ENCODE measurements at regions not wholly inside any gene's neighbourhood (a gene's known extent, or its start where the extent isn't known, plus 50 kb on each side); places are given as distances from the start of the nearest gene placed in this dataset.
"Not testable (repeated sequence)": the region's sequence is repeated elsewhere in the genome, so short reads cannot be mapped to it uniquely, and the experiment has no call there.

GRCh38 chr1:29756901-29757725 lies 520.8 kb downstream of the PTPRU start:
- no peaks in the 10 kb centered on the region for H3K4me1 Mint-ChIP-seq (ENCODE audit: low read depth, unreplicated experiment)
- peaks cover 5% of the 10 kb centered on the region for H3K27me3 Mint-ChIP-seq (ENCODE audit: insufficient read depth, unreplicated experiment)
- no peaks in the 10 kb centered on the region for H3K36me3 Mint-ChIP-seq (ENCODE audit: insufficient read depth, unreplicated experiment)
- intact Hi-C loops (cut with micrococcal nuclease; ENCODE audit: unreplicated experiment), result no loop called here
- Histone ChIP-seq H3K9me3 (no peaks in the 10 kb centered on the region), H3K4me3 (ENCODE audit: low read depth, low read length) (no peak overlapping the region), H3K4me1 (no peaks in the 10 kb centered on the region), H3K27me3 (replicated peaks; ENCODE audit: control insufficient read depth, insufficient read depth, low read length) (no peaks in the 10 kb centered on the region), H3K36me3 (ENCODE audit: control insufficient read depth, insufficient read depth, low read length) (no peaks in the 10 kb centered on the region)
- no peak overlapping the region for H3K4me3 Mint-ChIP-seq (ENCODE audit: unreplicated experiment)
- BruUV-seq (replicated peaks), result no TSS peak
- CTCF ChIA-PET, result no interaction called here
- DNase-seq, result no peak
- no peaks in the 10 kb centered on the region for H3K9me3 Mint-ChIP-seq (ENCODE audit: unreplicated experiment)
- POLR2A ChIA-PET, result no interaction called here
- no peak overlapping the region for H3K27ac Mint-ChIP-seq (ENCODE audit: unreplicated experiment)
- TF ChIP-seq CTCF (IDR thresholded peaks at IDR 0.05; ENCODE audit: insufficient read depth in 1 of 2, low read depth in 1 of 2, low read length in 1 of 2, severe bottlenecking in 1 of 2, unreplicated experiment in 1 of 2), result no peak

- Mint-ChIP-seq H3K4me1 (ENCODE audit: low read depth, unreplicated experiment) (no peaks in the 10 kb centered on the region), H3K36me3 (ENCODE audit: insufficient read depth, unreplicated experiment) (no peaks in the 10 kb centered on the region), H3K4me3 (ENCODE audit: unreplicated experiment) (no peak overlapping the region), H3K27ac (ENCODE audit: unreplicated experiment) (no peak overlapping the region), H3K27me3 (ENCODE audit: insufficient read depth, unreplicated experiment) (peaks cover 2% of the 10 kb centered on the region), H3K9me3 (ENCODE audit: unreplicated experiment) (no peaks in the 10 kb centered on the region)
- H3K4me1 ChIP-seq, result no peaks in the 10 kb centered on the region
- intact Hi-C loops (cut with micrococcal nuclease; ENCODE audit: unreplicated experiment), result no loop called here
- H3K36me3 ChIP-seq (ENCODE audit: control insufficient read depth, insufficient read depth, low read length), result no peaks in the 10 kb centered on the region
- POLR2A ChIA-PET, result no interaction called here
- BruUV-seq (replicated peaks), result no TSS peak
- H3K27me3 ChIP-seq (replicated peaks; ENCODE audit: control insufficient read depth, insufficient read depth, low read length), result no peaks in the 10 kb centered on the region
- no peak for DNase-seq
- CTCF ChIA-PET, result no interaction called here
- no peaks in the 10 kb centered on the region for H3K9me3 ChIP-seq
- H3K4me3 ChIP-seq (ENCODE audit: low read depth, low read length), result no peak overlapping the region
- no peak for TF ChIP-seq CTCF (IDR thresholded peaks at IDR 0.05; ENCODE audit: insufficient read depth in 1 of 2, low read depth in 1 of 2, low read length in 1 of 2, severe bottlenecking in 1 of 2, unreplicated experiment in 1 of 2)
Measured at GRCh38 chr1:29756498-29756897, 520.2 kb downstream of the PTPRU start.

- no peaks in the 10 kb centered on the region for H3K4me1 ChIP-seq
- H3K4me1 Mint-ChIP-seq (ENCODE audit: low read depth, unreplicated experiment), result no peaks in the 10 kb centered on the region
- DNase-seq, result no peak
- ChIA-PET POLR2A (no interaction called here), CTCF (no interaction called here)
- no TSS peak for BruUV-seq (replicated peaks)
- H3K4me3 Mint-ChIP-seq (ENCODE audit: unreplicated experiment), result no peak overlapping the region
- no peak overlapping the region for H3K4me3 ChIP-seq (ENCODE audit: low read depth, low read length)
- intact Hi-C loops (cut with micrococcal nuclease; ENCODE audit: unreplicated experiment), result no loop called here
- H3K36me3 ChIP-seq (ENCODE audit: control insufficient read depth, insufficient read depth, low read length), result no peaks in the 10 kb centered on the region
- no peaks in the 10 kb centered on the region for H3K27me3 ChIP-seq (replicated peaks; ENCODE audit: control insufficient read depth, insufficient read depth, low read length)
- no peaks in the 10 kb centered on the region for H3K36me3 Mint-ChIP-seq (ENCODE audit: insufficient read depth, unreplicated experiment)
- no peaks in the 10 kb centered on the region for H3K9me3 Mint-ChIP-seq (ENCODE audit: unreplicated experiment)
- peaks cover 2% of the 10 kb centered on the region for H3K27me3 Mint-ChIP-seq (ENCODE audit: insufficient read depth, unreplicated experiment)
- no peak for TF ChIP-seq CTCF (IDR thresholded peaks at IDR 0.05; ENCODE audit: insufficient read depth in 1 of 2, low read depth in 1 of 2, low read length in 1 of 2, severe bottlenecking in 1 of 2, unreplicated experiment in 1 of 2)
- H3K9me3 ChIP-seq, result no peaks in the 10 kb centered on the region
- H3K27ac Mint-ChIP-seq (ENCODE audit: unreplicated experiment), result no peak overlapping the region
Measured at GRCh38 chr1:29756085-29756484, 519.8 kb downstream of the PTPRU start.

DNA sequence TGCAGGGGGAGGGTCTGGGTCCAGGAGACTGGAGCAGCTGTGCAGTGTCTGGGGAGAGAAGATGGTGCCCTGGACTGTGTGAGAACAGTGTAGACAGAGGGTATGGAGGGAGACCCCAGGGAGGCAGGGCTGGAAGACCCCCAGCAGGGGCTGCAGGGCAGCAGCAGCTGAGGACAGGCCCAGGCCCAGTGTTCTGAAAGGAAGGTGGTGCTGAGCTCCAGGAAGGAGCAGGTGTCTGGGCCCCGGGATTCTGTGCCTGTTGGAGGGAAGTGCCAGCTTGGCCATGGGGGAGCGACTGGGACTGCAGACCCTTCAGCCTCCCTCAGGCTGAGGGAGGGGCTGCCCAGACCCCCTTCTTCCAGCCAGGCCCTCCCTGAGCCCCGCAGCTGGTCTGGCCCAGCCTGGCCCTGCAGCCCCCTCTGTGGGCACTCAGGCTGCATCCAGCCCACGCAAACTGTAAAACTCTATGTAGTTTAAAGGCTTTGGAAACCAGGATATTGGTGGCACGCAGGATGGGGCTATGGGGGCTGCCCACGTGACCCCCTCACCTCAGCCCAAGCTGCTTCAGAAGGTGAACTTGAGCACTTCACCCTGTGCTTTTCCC lies 519.2 kb downstream of the PTPRU start:
- DNase-seq; intact Hi-C loops (cut with micrococcal nuclease; ENCODE audit: unreplicated experiment); H3K9me3 ChIP-seq; CTCF ChIA-PET; H3K36me3 ChIP-seq (ENCODE audit: control insufficient read depth, insufficient read depth, low read length); H3K4me3 Mint-ChIP-seq (ENCODE audit: unreplicated experiment); H3K36me3 Mint-ChIP-seq (ENCODE audit: insufficient read depth, unreplicated experiment); H3K27ac Mint-ChIP-seq (ENCODE audit: unreplicated experiment); POLR2A ChIA-PET; H3K4me3 ChIP-seq (ENCODE audit: low read depth, low read length); BruUV-seq (replicated peaks); H3K9me3 Mint-ChIP-seq (ENCODE audit: unreplicated experiment); H3K4me1 Mint-ChIP-seq (ENCODE audit: low read depth, unreplicated experiment); H3K27me3 ChIP-seq (replicated peaks; ENCODE audit: control insufficient read depth, insufficient read depth, low read length); H3K4me1 ChIP-seq; H3K27me3 Mint-ChIP-seq (ENCODE audit: insufficient read depth, unreplicated experiment): not testable (repeated sequence)
